Left renal pelvis (tissue), 4 donors: ENCODE measurements at regions not wholly inside any gene's neighbourhood (a gene's known extent, or its start where the extent isn't known, plus 50 kb on each side); places are given as distances from the start of the nearest gene placed in this dataset.
"Not testable (repeated sequence)": the region's sequence is repeated elsewhere in the genome, so short reads cannot be mapped to it uniquely, and the experiment has no call there.

ENCODE experiments used
- DNase-seq, 4 donors: peaks; one replicate each; pipeline ENCODE4 v3.0.0-alpha.2; 2013; ENCODE audit warnings: low read depth in 4 of 4, low spot score in 3 of 4

DNA sequence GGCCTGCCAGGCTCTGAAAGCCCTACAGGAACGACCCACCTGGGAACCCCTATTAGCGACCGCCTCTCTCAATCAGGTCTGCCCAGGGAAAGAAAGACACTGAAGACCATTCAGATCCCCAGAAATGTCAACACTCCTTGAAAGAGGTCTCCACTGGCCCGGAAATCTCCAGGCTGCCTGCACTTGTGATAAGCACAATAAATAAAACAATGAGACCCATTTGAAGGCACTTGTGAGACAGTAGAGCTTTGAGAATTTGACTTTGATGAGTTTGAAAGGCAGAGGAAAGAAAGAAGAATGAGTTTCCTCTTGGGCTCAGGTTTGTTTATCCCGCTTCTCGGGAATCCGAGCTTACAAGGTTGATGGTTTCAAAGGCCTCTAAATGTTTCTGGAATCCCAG is 416.3 kb downstream of the BUD13 start:
- DNase-seq: no peak

DNA sequence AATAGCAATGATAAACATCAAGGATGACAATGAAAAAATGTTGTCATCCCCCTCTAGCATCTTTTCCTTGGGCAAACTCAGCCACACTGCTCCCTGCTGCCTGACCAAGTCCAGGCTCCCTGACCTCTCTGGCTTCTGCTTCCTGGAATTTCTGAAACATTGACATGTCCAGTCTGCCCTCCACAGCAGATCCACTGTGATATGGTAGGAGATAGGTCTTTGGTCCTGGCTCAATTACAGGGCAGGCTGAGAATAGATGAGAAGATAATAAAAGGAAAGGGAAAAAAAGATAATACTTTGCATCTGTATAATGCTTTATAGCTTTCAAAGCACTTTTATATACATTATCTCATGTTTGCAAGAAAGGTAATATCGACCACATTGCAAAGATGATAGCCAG is 417.7 kb downstream of the BUD13 start:
- no peak for DNase-seq

DNA sequence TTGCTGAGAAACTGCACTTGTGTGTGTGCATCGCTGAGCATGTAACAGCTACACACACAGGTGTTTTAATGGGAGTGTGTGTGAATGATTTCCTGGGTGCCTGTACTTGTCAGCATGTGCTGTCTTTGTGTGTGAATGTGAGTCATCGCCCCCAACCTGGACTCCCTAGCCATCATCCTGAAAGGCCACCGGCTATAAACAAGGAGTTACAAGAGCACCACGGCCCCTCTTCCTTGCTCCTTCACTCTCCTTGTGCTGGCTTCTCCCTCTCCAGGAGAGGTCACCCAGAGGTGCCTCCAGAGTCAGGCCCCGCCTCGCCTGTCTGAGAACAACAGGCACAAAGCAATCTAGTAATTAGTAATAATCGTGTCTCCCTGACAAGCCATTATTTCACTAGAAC is 419.2 kb downstream of the BUD13 start:
- DNase-seq: no peak

DNA sequence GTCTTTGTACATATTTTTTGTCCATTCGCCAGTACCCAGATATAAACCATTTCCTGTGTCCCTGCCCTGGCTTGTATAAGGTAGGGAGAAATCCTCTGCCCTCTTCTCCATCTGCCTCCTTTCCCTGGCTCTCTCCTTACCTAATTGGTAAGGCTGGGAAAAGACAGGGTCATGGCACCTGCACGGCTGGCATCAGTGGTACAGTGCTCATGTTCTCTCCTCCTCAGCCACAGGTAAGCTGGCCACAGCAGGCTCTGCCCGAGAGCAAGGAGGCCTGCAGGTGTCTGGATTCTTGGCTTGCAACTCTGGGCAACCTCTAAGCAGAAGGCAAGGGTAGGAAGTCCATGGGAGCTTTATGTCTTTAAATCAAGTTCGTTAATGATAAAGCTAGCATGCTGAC is 419.9 kb downstream of the BUD13 start:
- no peak for DNase-seq

DNA sequence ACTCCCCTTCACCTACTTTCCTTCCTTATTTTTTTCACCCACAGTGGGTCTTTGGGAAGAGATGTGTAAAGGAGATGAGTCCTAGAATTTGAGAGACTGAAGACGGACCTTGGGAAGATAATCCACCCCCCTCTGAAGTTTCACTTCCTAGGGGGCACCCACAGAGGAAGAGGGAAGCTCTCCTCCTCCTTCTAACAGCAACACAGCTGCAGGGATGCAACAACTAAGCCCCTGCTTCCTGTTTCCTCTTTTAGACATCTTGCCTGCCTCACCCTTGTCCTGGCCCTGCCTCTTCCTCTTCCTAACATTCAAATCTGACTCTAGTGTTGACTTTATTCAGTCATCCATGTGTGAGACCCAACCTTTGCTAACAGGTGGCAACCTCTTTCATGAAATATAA is 424.6 kb downstream of the BUD13 start:
- DNase-seq: no peak

DNA sequence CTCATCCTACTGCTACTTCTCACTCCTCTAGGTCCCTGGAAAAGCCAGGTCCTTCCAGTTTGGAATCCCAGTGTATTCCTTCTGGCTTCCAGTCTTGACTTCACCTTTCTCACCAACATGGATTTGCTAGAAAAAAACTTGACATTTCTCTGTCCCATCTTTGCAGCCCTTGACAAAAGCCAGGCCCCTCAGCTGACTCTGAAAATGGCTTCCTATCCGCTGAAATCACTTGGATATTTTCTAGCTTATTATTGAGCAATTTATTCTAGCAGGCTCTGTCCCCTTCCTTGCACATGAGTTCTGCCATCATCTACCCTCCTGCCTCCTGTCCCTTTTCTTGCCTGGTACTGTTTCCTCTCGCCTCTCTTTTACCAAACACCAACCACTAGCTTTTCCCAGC is 427.2 kb downstream of the BUD13 start:
- no peak for DNase-seq

DNA sequence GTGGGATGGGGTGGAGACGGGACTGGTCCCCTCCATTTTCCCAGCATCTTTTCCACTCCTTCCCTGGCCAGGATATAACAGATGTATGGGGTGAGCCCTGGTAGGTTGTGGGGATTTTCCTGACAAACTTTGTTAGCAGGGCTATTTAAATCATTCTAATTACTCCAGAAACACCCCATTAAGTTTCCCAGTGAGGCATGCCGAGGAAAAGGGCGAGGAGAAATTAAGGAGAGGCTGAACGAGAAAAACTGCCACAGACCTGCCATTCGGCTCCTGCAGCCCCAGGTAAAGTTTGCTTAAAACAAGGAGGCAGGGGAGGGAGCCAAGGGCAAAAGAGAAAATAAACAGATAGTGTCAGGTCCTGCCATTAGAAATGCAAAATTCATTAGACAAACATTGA is 428.2 kb downstream of the BUD13 start:
- DNase-seq: peak in 3 of 4 donors; percentile 18 to 41 (median 36)

DNA sequence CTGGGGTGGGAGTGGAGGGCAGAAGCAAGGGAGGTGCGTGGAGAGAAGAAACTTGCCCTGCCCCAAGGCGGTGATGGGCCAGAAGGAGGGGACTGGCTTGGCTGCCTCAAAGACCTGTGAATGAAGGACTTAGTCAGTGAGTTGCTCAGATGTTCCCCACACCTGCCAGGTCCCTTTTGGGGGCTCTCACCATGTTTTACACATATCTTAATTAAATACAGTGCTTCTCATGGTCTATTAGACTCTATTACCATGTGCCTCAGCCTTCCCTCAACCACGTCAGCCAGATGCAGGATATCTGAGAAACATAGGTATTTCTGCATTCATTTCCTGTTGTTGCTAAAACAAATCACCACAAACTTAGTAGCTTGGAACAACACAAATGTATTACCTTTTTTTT is 429.5 kb downstream of the BUD13 start:
- DNase-seq: no peak

DNA sequence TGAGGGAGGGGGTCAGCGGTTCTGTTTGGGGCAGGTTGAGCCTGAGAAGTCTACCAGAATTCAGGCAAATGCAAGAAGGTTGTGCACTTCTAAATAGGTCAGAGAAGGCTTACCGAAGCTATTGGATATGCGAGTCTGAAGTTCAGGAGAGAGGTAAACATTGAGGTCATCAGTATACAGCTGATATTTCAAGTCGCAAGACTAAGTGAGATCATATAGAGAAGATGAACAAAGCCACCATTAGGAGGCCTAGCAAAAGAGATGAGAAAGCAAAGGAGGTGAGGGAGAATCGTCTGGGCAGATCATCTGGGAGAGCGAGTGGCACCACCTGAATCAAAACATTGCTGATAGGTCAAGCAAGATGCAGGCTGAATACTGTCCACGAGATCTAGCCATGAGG is 430.6 kb downstream of the BUD13 start:
- DNase-seq: no peak

DNA sequence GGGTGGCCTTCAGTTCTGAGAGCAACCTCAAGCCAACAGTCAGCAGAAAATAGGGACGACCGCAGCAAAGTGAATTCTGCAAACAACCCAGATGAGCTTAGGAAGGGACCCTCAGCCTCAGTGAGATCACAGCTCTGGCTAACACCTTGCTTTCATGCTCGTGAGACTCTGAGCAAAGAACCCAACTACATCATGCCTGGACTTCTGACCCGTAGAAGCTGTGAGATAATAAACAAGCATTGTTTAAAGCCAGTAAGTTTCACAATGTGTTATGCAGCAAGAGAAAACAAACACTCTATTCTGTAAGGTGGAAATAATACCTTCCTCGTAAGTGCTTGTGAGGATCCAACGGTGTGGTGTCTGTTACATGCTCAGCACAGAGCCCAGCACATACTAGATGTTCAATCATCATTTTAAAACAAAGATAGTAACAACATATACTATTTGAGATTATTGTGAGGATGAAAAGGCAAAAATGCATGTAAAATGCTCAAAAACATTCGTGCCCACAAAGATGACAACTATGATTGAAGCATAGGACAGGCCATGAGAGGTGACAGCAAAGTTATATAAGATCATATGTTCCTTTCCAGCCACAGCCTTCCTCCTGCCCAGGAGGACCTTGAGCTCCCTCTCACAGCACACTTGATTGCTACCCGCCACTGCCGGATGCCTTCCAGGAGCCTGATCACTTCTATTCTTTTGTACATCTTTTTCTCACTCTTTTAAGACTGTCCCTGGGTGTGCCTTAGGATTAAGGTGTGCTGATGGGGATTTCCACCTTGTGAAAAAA is 433.3 kb downstream of the BUD13 start:
- DNase-seq: no peak

DNA sequence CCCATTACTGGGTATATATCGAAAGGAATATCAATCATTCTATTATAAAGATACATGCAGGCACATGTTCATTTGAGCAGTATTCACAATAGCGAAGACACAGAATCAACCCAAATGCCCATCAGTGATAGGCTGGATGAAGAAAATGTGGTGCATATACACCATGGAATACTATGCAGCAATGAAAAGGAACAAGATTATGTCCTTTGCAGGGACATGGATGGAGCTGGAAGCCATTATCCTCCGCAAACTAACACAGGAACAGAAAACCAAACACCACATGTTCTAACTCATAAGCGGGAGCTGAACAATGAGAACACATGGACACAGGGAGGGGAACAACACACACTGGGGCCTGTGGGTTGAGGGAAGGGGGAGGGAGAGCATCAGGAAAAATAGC is 434.3 kb downstream of the BUD13 start:
- DNase-seq: not testable (repeated sequence)

DNA sequence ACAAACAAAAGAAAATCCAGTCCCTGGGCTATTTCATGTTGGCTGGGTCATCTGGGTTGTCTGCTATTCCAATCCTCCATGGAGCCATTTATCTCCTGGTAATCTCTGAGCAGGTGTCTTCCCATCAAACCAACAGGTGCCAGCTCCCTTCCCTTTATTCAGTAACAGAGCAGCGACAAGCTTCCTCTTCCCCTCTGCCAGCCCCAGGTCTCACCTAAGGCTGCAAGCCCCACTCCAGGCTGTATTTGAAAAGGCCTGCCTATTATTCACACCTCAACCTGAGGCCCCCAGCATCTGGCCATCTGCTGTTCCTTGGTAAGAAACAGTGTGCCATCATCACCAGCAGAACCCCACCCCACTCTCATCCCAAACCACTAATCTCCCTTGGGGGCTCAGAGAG is 436.2 kb downstream of the BUD13 start:
- DNase-seq: no peak

DNA sequence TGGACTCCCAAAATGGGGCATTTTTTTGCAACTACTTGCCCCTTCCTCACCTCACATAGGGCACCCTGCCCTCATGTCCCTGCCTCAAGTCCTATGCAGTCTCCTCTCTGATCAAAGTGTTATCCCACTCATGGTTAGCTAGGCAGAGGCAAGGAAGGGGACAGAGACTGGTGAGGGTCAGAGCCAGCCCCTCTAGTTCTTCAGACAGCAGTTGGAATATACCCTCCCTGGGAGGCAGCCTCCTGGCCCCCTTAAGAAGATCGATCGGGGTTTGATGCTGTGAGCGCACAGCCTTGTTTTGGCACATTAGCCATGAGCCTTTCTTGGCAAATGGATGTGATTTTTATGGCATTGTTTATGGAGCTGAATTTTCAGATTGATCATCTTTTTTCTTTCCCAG is 436.9 kb downstream of the BUD13 start:
- no peak for DNase-seq

DNA sequence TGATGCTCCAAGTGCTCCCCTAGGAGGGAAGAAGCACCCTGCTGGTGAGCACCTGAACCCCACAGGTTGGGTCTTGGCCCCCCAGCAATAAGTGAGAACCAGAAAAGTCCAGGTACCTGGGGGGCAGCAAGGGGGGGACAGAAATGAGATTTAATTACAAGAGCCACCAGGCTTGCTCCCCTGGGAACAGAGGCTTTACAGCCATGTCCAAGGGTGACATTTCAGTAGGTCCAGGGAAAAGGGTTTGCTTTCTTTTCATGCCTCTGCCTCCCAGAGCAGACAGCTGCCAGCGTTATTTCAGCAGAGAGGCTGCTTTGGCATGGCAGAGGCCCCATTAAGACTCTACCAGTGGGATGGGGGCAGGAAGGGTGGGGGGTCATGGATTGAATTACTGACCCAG is 437.7 kb downstream of the BUD13 start:
- DNase-seq: no peak

DNA sequence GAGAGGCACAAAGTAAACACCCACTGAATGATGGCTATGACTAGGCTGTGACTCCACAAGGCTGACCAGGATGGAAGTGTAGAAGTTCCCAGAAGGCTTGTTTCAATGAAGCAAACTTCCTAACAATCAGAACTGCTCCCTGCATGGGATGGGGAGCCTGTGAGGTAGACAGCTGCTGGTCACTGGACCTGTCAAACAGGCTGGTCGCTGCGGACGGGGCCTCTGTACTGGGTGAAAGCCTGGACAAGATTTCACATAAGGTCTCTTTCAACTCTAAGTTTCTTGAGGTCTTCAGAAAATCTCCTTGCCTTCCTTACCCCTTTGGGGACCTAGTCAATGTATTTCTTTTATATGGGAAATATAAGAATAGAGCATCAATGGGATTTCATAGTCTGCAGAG is 438.2 kb downstream of the BUD13 start:
- no peak for DNase-seq

DNA sequence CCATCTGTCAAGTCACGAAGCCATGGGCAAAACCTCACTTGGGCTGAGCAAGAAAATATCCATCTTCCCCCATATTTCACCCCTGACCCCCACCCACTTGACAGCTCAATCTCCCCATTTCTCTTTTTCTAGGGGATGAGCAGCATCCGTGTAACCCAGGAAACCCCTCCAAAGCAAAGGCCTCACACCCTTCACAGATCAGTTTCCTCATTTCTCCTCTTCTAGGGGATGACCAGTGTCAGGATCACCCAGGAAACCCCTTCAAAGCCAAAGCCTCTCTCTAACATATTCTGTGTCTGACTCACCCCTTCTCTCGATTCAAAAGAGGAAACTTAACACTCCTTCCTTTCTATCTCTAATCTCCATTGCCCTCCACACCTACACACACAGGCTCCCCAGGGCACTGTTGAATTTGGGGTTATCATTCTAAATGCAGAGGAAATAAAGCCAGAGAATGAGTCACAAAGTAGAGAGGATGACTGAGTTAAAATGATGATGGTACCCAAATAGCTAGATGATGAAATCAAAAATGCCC is 439.7 kb downstream of the BUD13 start:
- DNase-seq: no peak

DNA sequence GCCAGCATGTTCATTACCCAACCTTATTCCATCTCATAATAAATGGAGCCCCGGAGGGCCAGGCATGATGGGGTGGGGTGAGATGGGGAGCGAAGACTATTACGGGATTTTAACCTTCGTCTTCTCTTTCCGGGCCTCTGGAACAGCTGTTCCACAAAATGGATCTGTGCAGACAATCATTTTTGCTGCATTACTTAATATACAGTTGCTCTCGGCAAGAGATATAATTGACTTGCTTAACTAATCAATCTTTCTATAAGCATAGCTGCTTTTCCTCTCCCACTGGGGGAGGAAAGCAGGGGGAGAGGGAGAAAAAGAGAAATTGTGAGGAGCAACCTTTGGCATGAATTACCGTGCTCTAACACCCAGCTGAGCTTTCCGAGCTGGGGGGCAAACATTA is 440.4 kb downstream of the BUD13 start:
- DNase-seq: no peak

DNA sequence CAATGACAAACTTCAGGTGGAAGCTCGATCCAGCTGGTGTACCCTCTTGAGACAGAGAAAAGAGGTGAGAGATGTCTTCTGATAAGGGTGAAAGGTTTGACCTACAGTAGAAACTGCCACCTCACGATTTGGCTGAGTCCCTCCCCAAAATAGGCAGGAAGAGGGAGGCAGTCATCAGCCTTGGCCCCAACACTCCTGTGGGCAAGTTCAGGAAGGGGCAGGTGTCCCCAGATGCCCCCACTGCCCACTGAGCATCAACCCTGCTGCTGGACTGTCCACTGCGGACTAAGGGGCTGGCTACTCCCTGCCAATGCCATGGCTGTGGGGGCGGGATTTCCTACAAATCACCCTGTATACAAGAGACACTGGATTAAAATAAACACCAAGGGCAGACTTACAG is 441.4 kb downstream of the BUD13 start:
- DNase-seq: no peak

DNA sequence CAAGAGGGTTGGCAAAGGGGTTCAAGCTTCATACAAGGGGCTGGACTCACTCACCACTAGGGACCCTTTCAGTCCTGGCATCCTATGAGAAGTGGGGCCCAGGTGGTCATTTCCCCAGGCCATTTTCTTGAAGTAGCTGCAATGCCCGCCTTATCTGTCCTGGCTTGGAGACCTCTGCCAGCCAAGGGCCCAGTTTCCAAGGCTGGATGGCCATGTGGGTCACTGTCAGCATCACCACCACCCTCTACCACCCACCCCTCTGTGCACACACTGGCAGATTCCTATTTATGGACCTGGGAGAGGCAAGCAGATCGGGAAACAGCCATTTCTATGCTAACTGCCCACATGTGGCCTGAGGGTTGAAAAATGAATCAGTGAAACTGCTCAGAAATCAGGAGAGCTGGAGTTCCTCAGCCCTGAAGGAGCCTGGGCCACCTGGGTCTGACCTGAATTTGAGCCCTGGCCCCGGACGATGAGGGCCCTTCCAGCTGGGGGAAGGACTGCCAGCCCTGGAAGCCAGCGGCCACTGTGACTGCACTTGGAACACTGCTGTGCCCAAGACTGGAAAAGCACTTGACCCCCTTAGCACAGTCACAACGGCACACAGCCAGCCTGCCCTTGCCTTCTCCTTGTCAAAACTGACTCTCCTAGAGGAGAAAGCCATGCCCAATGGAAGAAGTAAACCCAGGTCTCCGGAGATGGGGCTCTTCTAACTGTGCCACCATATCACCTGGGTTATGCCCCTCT is 442.2 kb downstream of the BUD13 start:
- DNase-seq: no peak

DNA sequence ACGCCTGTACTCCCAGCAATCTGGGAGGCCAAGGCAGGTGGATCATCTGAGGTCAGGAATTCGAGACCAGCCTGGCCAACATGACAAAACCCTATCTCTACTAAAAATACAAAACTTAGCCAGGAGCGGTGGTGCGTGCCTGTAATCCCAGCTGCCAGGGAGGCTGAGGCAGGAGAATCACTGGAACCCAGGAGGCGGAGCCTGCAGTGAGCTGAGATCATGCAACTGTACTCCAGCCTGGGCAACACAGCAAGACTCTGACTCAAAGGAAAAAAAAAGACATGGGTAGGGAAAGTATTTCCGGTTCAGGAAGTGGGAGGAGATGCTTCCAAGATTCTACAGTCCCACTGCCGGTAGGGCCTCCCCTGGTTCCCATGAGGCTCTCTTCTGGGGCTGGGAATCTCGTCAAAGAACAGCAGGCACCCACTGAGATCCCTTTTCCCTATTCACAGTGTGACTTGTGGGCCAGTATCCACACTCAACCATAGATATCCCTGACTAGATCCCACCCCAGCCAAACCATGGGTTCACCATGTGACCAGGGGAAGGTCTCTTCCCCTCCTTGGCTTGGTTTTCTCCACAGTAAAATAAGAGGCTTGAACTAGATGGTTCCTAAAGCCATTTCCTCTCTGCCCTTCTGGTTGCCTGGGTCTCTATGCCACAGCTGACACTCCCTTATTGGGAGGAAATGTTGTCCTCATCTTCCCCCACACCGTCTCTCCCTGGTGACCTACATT is 443.3 kb downstream of the BUD13 start:
- no peak for DNase-seq

DNA sequence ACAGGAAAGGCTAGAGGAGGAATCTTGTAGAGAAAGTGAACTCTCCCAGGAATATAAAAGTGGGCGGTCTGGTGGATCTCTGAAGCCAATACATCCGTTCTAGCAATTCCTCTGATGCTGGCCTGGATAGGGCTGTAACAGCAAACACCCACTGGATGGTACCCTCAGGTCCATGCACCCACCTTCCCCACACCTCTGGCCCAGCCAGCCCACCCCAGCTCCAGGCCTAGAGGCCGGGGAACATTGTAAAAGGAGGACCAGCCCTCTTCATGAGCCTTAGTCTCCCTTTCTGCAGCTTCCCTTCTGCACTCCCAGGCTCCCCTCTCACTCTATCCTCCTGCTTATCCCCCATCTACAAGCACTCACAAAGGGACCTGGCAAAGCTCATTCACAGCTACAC is 443.9 kb downstream of the BUD13 start:
- no peak for DNase-seq
